Keratinocyte (primary cell): ENCODE measurements at regions not wholly inside any gene's neighbourhood (a gene's known extent, or its start where the extent isn't known, plus 50 kb on each side); places are given as distances from the start of the nearest gene placed in this dataset.

ENCODE experiments used
- CTCF ChIP-seq, 3 experiments: IDR thresholded peaks in 1 of 3; conservative IDR thresholded peaks in 1 of 3; optimal IDR thresholded peaks in 1 of 3; 2 replicates in 2 of 3; 3 replicates in 1 of 3; pipeline versions ENCODE3 to v1.5.1; 2011; ENCODE audit warnings: low read length in 3 of 3, mild to moderate bottlenecking in 3 of 3, moderate library complexity in 2 of 3, control low read depth in 1 of 3, inconsistent platforms in 1 of 3; ENCODE audit not compliant: insufficient read depth in 2 of 3; ENCODE audit errors: extremely low read depth in 1 of 3
- EZH2 ChIP-seq: IDR thresholded peaks from one replicate; pipeline ENCODE4 v1.6.1; 2012; ENCODE audit warnings: inconsistent platforms, mild to moderate bottlenecking, low read length, moderate library complexity

GRCh38 chr4:140315019-140315418, 58.4 kb upstream of the SCOC start:
- TF ChIP-seq CTCF (optimal IDR thresholded peaks at IDR 0.05 in 1 of 3, IDR thresholded peaks at IDR 0.05 in 1 of 3, conservative IDR thresholded peaks at IDR 0.05 in 1 of 3; ENCODE audit: extremely low read depth in 1 of 3, insufficient read depth in 2 of 3, low read length in 3 of 3) = no peak
- TF ChIP-seq EZH2 = no peak
